HepG2 (cell line): ENCODE measurements at regions not wholly inside any gene's neighbourhood (a gene's known extent, or its start where the extent isn't known, plus 50 kb on each side); places are given as distances from the start of the nearest gene placed in this dataset.

ENCODE experiments used
- ATAC-seq: fragments of 200-7000 bp; cut with Tn5 transposase; 3 replicates; pipeline ENCODE4 v1.9.1; 2020; ENCODE audit warnings: mild to moderate bottlenecking, moderate library complexity
- BruUV-seq: library from RNA; stranded (reverse); fragments of 400-500 nt; replicated peaks from 2 replicates; lab custom pipeline; 2021; lab: Mats Ljungman, UMichigan
- CTCF ChIA-PET: fragments of 300-600 bp; formaldehyde crosslinking; extraction: SDS; loops from one replicate; lab custom pipeline; 2021; ENCODE audit warnings: low total read pairs, inconsistent platforms, low intra/inter-chr PET ratio; lab: Yijun Ruan, JAX
- POLR2A ChIA-PET: fragments of 350-600 bp; sonication (Branson Sonifier 250); formaldehyde crosslinking; loops from one replicate; lab custom pipeline; 2020; ENCODE audit warnings: antibody characterized with exemption, inconsistent platforms; lab: Yijun Ruan, JAX
- DNase-seq: peaks from one replicate; pipeline ENCODE4 v3.0.0-alpha.2; 2015; ENCODE audit warnings: low spot score
- FAIRE-seq: peaks from 3 replicates; lab custom pipeline; 2011; peaks lifted over from hg19 to GRCh38; lab: Jason Lieb, UNC
- H2AFZ ChIP-seq: one replicate; pipeline ENCODE4 v1.6.1; 2011; ENCODE audit warnings: low read length, inconsistent platforms
- H3K27ac ChIP-seq: fragments of 300-600 bp; 3 replicates; pipeline ENCODE4 v1.8.0; 2011; ENCODE audit warnings: mixed run types, mild to moderate bottlenecking, mixed read lengths, low read length, inconsistent platforms; ENCODE audit not compliant: insufficient read depth; ENCODE audit errors: extremely low read length
- H3K27me3 ChIP-seq, 2 experiments: fragments of 200-600 bp in 1 of 2; 2 replicates in 1 of 2; 3 replicates in 1 of 2; pipeline versions ENCODE4 v1.6.0 to v1.8.0; 2011; ENCODE audit warnings: low read length in 2 of 2, mild to moderate bottlenecking in 2 of 2, moderate library complexity in 2 of 2, inconsistent platforms in 1 of 2; ENCODE audit not compliant: insufficient read depth in 2 of 2, control insufficient read depth in 1 of 2
- H3K36me3 ChIP-seq, 2 experiments: fragments of 200-600 bp in 1 of 2; replicated peaks in 1 of 2; 2 replicates in 1 of 2; 3 replicates in 1 of 2; pipeline versions ENCODE4 v1.5.1 to v1.8.0; 2011; ENCODE audit warnings: low read length in 2 of 2, inconsistent platforms in 1 of 2; ENCODE audit not compliant: insufficient read depth in 2 of 2, control insufficient read depth in 1 of 2
- H3K4me1 ChIP-seq: 2 replicates; pipeline ENCODE4 v1.5.1; 2012; ENCODE audit warnings: low read length, inconsistent platforms; ENCODE audit not compliant: insufficient read depth
- H3K4me2 ChIP-seq: 2 replicates; pipeline ENCODE4 v1.6.0; 2011; ENCODE audit warnings: low read depth, low read length, inconsistent platforms
- H3K4me3 ChIP-seq, 3 experiments: fragments of 200-600 bp in 1 of 3; sonication (generic), shearing (Covaris generic) in 1 of 3; replicated peaks in 1 of 3; 2 replicates each; pipeline ENCODE4 v1.5.1; 2011 to 2016; ENCODE audit warnings: low read length in 3 of 3, inconsistent platforms in 2 of 3, low read depth in 2 of 3, mild to moderate bottlenecking in 2 of 3, control low read depth in 1 of 3, mixed read lengths in 1 of 3; ENCODE audit not compliant: insufficient read depth in 1 of 3
- H3K79me2 ChIP-seq: one replicate; pipeline ENCODE4 v1.6.1; 2011; ENCODE audit warnings: low read length, inconsistent platforms; ENCODE audit not compliant: insufficient read depth
- H3K9ac ChIP-seq: 2 replicates; pipeline ENCODE4 v1.6.0; 2011; ENCODE audit warnings: mild to moderate bottlenecking, low read depth, low read length, inconsistent platforms; ENCODE audit not compliant: insufficient read depth
- H3K9me3 ChIP-seq: 2 replicates; pipeline ENCODE4 v1.5.1; 2012; ENCODE audit warnings: mild to moderate bottlenecking, low read length
- H4K20me1 ChIP-seq: 2 replicates; pipeline ENCODE4 v1.6.0; 2011; ENCODE audit warnings: inconsistent platforms, mild to moderate bottlenecking, low read length, moderate library complexity; ENCODE audit not compliant: insufficient read depth
- CENPX ChIP-seq: sonication (generic); formaldehyde crosslinking; IDR thresholded peaks from 2 replicates; pipeline ENCODE4 v1.9.0; 2021; ENCODE audit warnings: mild to moderate bottlenecking, missing genetic modification reagents, moderate library complexity
- ESRRA ChIP-seq: sonication (generic); formaldehyde crosslinking; IDR thresholded peaks from 2 replicates; pipeline ENCODE4 v1.5.1; 2020; ENCODE audit warnings: mild to moderate bottlenecking, low read depth, missing genetic modification reagents
- KDM4B ChIP-seq: sonication (generic); formaldehyde crosslinking; IDR thresholded peaks from 2 replicates; pipeline ENCODE4 v1.4.0; 2020; ENCODE audit warnings: missing genetic modification reagents
- KLF12 ChIP-seq: sonication (generic); formaldehyde crosslinking; IDR thresholded peaks from 2 replicates; pipeline ENCODE4 v1.4.0; 2020; ENCODE audit warnings: missing genetic modification reagents, borderline replicate concordance
- MAFK ChIP-seq, 2 experiments: IDR thresholded peaks in 1 of 2; conservative IDR thresholded peaks in 1 of 2; 2 replicates each; pipeline ENCODE4 v1.6.1; 2011; ENCODE audit warnings: improper control_type of control experiment in 2 of 2, low read length in 2 of 2
- NFE2L1 ChIP-seq: sonication (generic); formaldehyde crosslinking; IDR thresholded peaks from 2 replicates; pipeline ENCODE4 v1.4.0; 2020; ENCODE audit warnings: missing genetic modification reagents, mild to moderate bottlenecking, borderline replicate concordance
- RBM39 ChIP-seq: fragments of 200-400 bp; formaldehyde crosslinking; IDR thresholded peaks from one replicate; pipeline ENCODE4 v1.6.1; 2018; ENCODE audit warnings: antibody characterized with exemption, mild to moderate bottlenecking, low read depth, low read length; ENCODE audit not compliant: poor library complexity, severe bottlenecking
- RFX3 ChIP-seq: IDR thresholded peaks from 2 replicates; pipeline ENCODE4 v1.6.1; 2016; ENCODE audit warnings: missing biosample characterization, missing genetic modification reagents
- TBX2 ChIP-seq: sonication (generic); formaldehyde crosslinking; IDR thresholded peaks from 2 replicates; pipeline ENCODE4 v1.5.0; 2020; ENCODE audit warnings: missing genetic modification reagents, mild to moderate bottlenecking, borderline replicate concordance
- ZKSCAN8 ChIP-seq: IDR thresholded peaks from 2 replicates; pipeline ENCODE4 v1.6.1; 2016; ENCODE audit warnings: borderline replicate concordance, missing genetic modification reagents, missing compliant biosample characterization
- ZNF143 ChIP-seq: sonication (generic); formaldehyde crosslinking; IDR thresholded peaks from 2 replicates; pipeline ENCODE4 v1.4.0; 2020; ENCODE audit warnings: missing genetic modification reagents
- ZNF260 ChIP-seq: sonication (generic); formaldehyde crosslinking; IDR thresholded peaks from 2 replicates; pipeline ENCODE4 v1.4.0; 2020; ENCODE audit warnings: missing genetic modification reagents, low read depth, mild to moderate bottlenecking, borderline replicate concordance
- ZNF672 ChIP-seq: sonication (generic); formaldehyde crosslinking; IDR thresholded peaks from 2 replicates; pipeline ENCODE4 v1.8.1; 2022; ENCODE audit warnings: missing genetic modification reagents
- WGBS: methylation state at CpG from one replicate; pipeline ENCODE4 v1.1.6; 2017; ENCODE audit warnings: low lambda C conversion rate; 5-methylcytosine and 5-hydroxymethylcytosine counted together
- in situ Hi-C: cut with HindIII; loops from 2 replicates; pipeline ENCODE4 v1.10.0; 2017; ENCODE audit warnings: low pct_unique_long_range_greater_than_20kb; ENCODE audit not compliant: extremely low pct_ligation_motif_present
- intact Hi-C: fragments of 100-400 bp; cut with micrococcal nuclease; formaldehyde crosslinking; loops from one replicate; pipeline ENCODE4 v1.10.0; 2022; ENCODE audit not compliant: unreplicated experiment
- TF ChIP-seq, protein P1 (sequence below): sonication (generic); formaldehyde crosslinking; IDR thresholded peaks from 2 replicates; pipeline ENCODE4 v1.5.0; 2020; ENCODE audit warnings: missing genetic modification reagents, mild to moderate bottlenecking, borderline replicate concordance
- TF ChIP-seq, protein P2 (sequence below): sonication (generic); formaldehyde crosslinking; IDR thresholded peaks from 2 replicates; pipeline ENCODE4 v1.5.0; 2020; ENCODE audit warnings: mild to moderate bottlenecking, missing genetic modification reagents
- TF ChIP-seq, protein P3 (sequence below): sonication (generic); formaldehyde crosslinking; IDR thresholded peaks from 2 replicates; pipeline ENCODE4 v1.4.0; 2020; ENCODE audit warnings: missing genetic modification reagents; ENCODE audit errors: not compliant biosample characterization

DNA sequence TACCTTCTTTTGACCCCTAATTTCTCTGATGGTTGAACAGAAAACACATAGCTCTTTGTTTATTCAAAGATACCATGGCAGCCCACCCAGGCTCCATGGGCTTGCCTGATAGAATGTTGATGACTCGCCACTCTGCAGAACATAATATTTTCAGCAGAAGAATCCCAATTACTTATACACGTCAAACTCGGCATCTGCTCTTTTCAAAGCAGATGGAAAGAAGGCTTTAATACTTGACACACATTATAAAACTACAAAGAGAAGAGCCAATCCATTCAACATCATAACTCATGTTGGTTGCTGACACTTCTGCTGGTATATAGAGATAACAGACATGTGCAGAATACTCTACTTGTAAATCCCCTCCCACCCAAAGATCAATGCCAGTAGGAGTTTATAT is 69.0 kb downstream of the FOXI2 start:
- in situ Hi-C loops (no loop called here), intact Hi-C loops (no loop called here)
- DNase-seq (no peak), FAIRE-seq (no peak), ATAC-seq (no peak)
- ChIA-PET POLR2A (no interaction called here), CTCF (no interaction called here)
- Histone ChIP-seq H3K4me2 (no peak overlapping the region), H3K79me2 (no peaks in the 10 kb centered on the region), H3K9me3 (no peaks in the 10 kb centered on the region), H3K4me1 (no peaks in the 10 kb centered on the region), H3K9ac (no peak overlapping the region), H3K27me3 (peaks cover 2 to 15% of the 10 kb centered on the region in 2 experiments; a peak in 2 of 5 replicates), H2AFZ (no peak overlapping the region), H3K27ac (no peak overlapping the region), H3K36me3 (no peaks in the 10 kb centered on the region), H4K20me1 (no peaks in the 10 kb centered on the region), H3K4me3 (no peak overlapping the region)
- no TSS peak for BruUV-seq
- TF ChIP-seq KDM4B (CRISPR knock-in tag) (no peak), TBX2 (CRISPR knock-in tag) (no peak), ZNF672 (CRISPR knock-in tag) (no peak), ZKSCAN8 (CRISPR knock-in tag) (no peak), ZNF260 (CRISPR knock-in tag) (no peak), CENPX (CRISPR knock-in tag) (no peak)
- TF ChIP-seq, protein P1, sequence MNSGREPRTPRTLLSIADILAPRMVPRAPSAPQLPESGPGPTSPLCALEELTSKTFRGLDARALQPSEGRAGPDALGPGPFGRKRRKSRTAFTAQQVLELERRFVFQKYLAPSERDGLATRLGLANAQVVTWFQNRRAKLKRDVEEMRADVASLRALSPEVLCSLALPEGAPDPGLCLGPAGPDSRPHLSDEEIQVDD: no peak
- 0% methylated on average over 3 of the region's 3 CpGs for WGBS

DNA sequence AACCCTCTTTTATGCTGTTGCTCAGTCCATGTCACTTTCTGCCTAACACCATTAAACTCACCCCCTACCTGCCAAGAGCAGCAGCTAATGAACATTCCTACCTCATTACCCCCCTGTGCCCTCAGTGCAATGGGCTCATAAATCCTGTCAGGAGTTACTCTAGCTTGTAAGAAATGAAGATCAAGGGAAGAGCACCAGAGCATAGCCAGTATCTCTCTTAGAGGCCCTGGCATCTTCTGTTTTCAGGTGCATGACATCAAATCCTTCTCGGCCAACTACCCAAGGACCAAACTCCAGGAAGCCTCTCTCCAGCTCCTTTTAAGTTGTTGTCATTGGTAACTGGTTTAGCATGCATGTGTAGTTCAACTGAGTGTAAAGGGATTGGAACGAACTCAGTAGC is 75.1 kb downstream of the FOXI2 start:
- no peaks in the 10 kb centered on the region for H3K4me1 ChIP-seq
- H3K79me2 ChIP-seq: no peaks in the 10 kb centered on the region
- WGBS: 0% methylated on average over 1 of the region's 2 CpGs
- in situ Hi-C loops (no loop called here), intact Hi-C loops (no loop called here)
- no peaks in the 10 kb centered on the region for H3K36me3 ChIP-seq
- ChIA-PET POLR2A (no interaction called here), CTCF (no interaction called here)
- no peaks in the 10 kb centered on the region for H4K20me1 ChIP-seq
- ATAC-seq (no peak), DNase-seq (no peak), FAIRE-seq (no peak)
- H2AFZ ChIP-seq: no peak overlapping the region
- H3K4me3 ChIP-seq: no peak overlapping the region
- H3K27me3 ChIP-seq: peaks cover 1 to 5% of the 10 kb centered on the region in 2 experiments; a peak in 2 of 5 replicates
- H3K9ac ChIP-seq: no peak overlapping the region
- H3K4me2 ChIP-seq: no peak overlapping the region
- no TSS peak for BruUV-seq
- H3K27ac ChIP-seq: no peak overlapping the region
- H3K9me3 ChIP-seq: no peaks in the 10 kb centered on the region
- TF ChIP-seq KLF12 (CRISPR knock-in tag) (no peak), MAFK (conservative IDR thresholded peaks at IDR 0.05 in 1 of 2, IDR thresholded peaks at IDR 0.05 in 1 of 2; ENCODE audit: low read length in 2 of 2) (no peak), NFE2L1 (CRISPR knock-in tag) (no peak), ESRRA (CRISPR knock-in tag) (no peak), RFX3 (CRISPR knock-in tag) (no peak), ZNF143 (CRISPR knock-in tag) (no peak), RBM39 (no peak)
- TF ChIP-seq, protein P2, sequence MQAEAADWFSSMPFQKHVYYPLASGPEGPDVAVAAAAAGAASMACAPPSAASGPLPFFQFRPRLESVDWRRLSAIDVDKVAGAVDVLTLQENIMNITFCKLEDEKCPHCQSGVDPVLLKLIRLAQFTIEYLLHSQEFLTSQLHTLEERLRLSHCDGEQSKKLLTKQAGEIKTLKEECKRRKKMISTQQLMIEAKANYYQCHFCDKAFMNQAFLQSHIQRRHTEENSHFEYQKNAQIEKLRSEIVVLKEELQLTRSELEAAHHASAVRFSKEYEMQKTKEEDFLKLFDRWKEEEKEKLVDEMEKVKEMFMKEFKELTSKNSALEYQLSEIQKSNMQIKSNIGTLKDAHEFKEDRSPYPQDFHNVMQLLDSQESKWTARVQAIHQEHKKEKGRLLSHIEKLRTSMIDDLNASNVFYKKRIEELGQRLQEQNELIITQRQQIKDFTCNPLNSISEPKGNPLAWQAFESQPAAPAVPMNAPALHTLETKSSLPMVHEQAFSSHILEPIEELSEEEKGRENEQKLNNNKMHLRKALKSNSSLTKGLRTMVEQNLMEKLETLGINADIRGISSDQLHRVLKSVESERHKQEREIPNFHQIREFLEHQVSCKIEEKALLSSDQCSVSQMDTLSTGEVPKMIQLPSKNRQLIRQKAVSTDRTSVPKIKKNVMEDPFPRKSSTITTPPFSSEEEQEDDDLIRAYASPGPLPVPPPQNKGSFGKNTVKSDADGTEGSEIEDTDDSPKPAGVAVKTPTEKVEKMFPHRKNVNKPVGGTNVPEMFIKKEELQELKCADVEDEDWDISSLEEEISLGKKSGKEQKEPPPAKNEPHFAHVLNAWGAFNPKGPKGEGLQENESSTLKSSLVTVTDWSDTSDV: no peak
- TF ChIP-seq, protein P3, sequence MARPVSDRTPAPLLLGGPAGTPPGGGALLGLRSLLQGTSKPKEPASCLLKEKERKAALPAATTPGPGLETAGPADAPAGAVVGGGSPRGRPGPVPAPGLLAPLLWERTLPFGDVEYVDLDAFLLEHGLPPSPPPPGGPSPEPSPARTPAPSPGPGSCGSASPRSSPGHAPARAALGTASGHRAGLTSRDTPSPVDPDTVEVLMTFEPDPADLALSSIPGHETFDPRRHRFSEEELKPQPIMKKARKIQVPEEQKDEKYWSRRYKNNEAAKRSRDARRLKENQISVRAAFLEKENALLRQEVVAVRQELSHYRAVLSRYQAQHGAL (CRISPR knock-in tag): no peak
